ENCODE measurements at regions not wholly inside any gene's neighbourhood (a gene's known extent, or its start where the extent isn't known, plus 50 kb on each side); places are given as distances from the start of the nearest gene placed in this dataset.

DNA sequence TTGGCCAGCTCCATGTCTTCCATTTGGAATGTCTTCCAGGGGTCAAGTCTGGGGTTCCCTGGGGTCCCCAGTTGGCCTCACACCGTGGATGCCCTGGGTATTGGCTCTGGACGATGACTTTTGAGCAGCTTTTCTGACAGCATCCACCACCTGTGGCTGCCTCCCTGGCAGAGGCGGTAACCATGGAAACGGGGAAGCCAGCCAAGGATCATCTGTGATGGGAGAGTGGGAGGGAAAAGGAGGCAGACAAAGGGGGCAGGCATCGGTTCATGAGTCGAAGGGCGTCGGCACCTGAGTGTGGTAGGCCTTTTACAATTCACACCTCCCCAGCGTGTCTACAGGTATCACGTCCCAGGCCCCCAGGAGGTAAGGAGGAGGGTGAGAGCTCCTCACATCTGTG is 152.2 kb downstream of the ASMT start:
- DNase-seq (ENCODE audit: low spot score) = no peak
- TF ChIP-seq, protein P1, sequence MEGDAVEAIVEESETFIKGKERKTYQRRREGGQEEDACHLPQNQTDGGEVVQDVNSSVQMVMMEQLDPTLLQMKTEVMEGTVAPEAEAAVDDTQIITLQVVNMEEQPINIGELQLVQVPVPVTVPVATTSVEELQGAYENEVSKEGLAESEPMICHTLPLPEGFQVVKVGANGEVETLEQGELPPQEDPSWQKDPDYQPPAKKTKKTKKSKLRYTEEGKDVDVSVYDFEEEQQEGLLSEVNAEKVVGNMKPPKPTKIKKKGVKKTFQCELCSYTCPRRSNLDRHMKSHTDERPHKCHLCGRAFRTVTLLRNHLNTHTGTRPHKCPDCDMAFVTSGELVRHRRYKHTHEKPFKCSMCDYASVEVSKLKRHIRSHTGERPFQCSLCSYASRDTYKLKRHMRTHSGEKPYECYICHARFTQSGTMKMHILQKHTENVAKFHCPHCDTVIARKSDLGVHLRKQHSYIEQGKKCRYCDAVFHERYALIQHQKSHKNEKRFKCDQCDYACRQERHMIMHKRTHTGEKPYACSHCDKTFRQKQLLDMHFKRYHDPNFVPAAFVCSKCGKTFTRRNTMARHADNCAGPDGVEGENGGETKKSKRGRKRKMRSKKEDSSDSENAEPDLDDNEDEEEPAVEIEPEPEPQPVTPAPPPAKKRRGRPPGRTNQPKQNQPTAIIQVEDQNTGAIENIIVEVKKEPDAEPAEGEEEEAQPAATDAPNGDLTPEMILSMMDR (IDR thresholded peaks at IDR 0.05; ENCODE audit: poor library complexity, severe bottlenecking) = no peak
- no peaks in the 10 kb centered on the region for H3K4me1 ChIP-seq (ENCODE audit: insufficient read depth, poor library complexity, severe bottlenecking)
- peaks cover 9% of the 10 kb centered on the region for H3K9me3 ChIP-seq (ENCODE audit: severe bottlenecking)
- H3K27me3 ChIP-seq (ENCODE audit: insufficient read depth, poor library complexity, severe bottlenecking) = no peaks in the 10 kb centered on the region
- H3K27ac ChIP-seq (ENCODE audit: poor library complexity, severe bottlenecking) = no peak overlapping the region
- H3K36me3 ChIP-seq (ENCODE audit: low read depth) = no peaks in the 10 kb centered on the region
- ATAC-seq (ENCODE audit: low read depth) = no peak
- no peak overlapping the region for H3K4me3 ChIP-seq (ENCODE audit: severe bottlenecking)

DNA sequence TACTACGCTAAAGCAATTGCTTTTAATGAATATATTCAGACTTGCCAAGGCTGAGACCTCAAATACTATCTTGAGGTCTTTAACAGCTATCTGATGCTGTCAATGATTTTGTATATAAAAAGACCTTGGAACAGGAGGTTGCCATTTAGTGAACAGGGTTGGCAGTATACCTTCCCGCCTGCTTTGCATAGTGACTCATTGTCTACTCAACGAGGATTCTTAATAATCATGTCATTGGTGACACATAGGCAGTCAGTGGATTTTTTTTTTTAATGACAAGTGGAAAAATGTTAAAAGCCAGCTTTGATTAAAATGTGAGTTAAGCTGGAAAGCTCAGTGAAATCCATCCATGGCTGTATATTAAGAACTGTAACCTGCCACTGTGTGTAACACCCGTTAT is 164.0 kb downstream of the ASMT start:
- TF ChIP-seq, protein P1 (IDR thresholded peaks at IDR 0.05; ENCODE audit: poor library complexity, severe bottlenecking) = no peak
- Histone ChIP-seq H3K27ac (ENCODE audit: poor library complexity, severe bottlenecking) (no peak overlapping the region), H3K4me1 (ENCODE audit: insufficient read depth, poor library complexity, severe bottlenecking) (no peaks in the 10 kb centered on the region), H3K27me3 (ENCODE audit: insufficient read depth, poor library complexity, severe bottlenecking) (no peaks in the 10 kb centered on the region), H3K36me3 (ENCODE audit: low read depth) (no peaks in the 10 kb centered on the region), H3K9me3 (ENCODE audit: severe bottlenecking) (peaks cover under 1% of the 10 kb centered on the region), H3K4me3 (ENCODE audit: severe bottlenecking) (no peak overlapping the region)
- ATAC-seq (ENCODE audit: low read depth) = peak; percentile 87
- DNase-seq (ENCODE audit: low spot score) = no peak

DNA sequence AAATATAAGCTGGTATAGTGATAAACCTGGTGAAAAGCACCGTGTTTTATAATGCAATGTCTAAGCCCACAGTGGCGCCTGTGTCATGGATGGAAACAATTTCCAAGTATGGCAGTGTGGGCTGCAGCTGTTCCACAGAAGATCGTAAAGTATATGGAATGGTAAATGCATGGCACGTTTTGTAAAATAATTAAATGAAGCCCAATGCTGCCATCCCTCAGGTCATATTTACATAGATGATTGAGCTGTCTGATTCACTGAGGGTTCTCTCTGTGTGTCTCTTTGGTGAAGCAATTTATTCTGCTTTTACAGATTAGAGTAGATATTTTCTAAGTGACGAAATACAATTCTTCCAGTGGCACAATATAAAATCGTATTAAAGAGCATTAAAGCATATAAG is 164.8 kb downstream of the ASMT start:
- TF ChIP-seq, protein P1 (IDR thresholded peaks at IDR 0.05; ENCODE audit: poor library complexity, severe bottlenecking) = no peak
- peak; percentile 25; the same call in 1 of the 3 replicates for ATAC-seq (ENCODE audit: low read depth)
- no peak overlapping the region for H3K27ac ChIP-seq (ENCODE audit: poor library complexity, severe bottlenecking)

DNA sequence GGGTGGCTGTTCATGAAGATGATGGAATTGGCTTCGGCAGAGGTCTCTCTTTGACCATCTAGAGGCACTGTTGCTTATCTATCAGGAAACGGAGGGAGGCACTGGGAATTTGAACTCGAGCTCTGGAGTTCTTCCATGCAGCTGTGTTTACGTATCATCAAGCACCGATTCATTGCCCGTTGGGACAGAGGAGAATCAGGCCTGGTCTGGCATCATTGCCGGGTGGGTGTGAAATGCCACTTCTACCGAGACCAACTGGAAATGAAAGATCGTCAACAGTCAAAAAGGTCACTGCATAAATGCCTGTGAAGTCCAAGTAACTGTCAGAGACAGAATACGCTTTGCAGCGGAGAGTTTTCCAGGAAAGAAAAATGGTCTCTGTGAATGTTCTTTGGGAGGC is 166.9 kb downstream of the ASMT start:
- H3K4me1 ChIP-seq (ENCODE audit: insufficient read depth, poor library complexity, severe bottlenecking) = no peaks in the 10 kb centered on the region
- DNase-seq (ENCODE audit: low spot score) = no peak
- no peaks in the 10 kb centered on the region for H3K27me3 ChIP-seq (ENCODE audit: insufficient read depth, poor library complexity, severe bottlenecking)
- no peak overlapping the region for H3K4me3 ChIP-seq (ENCODE audit: severe bottlenecking)
- peaks cover 4% of the 10 kb centered on the region for H3K9me3 ChIP-seq (ENCODE audit: severe bottlenecking)
- ATAC-seq (ENCODE audit: low read depth) = no peak
- no peak overlapping the region for H3K27ac ChIP-seq (ENCODE audit: poor library complexity, severe bottlenecking)
- H3K36me3 ChIP-seq (ENCODE audit: low read depth) = no peaks in the 10 kb centered on the region
- TF ChIP-seq, protein P1 (IDR thresholded peaks at IDR 0.05; ENCODE audit: poor library complexity, severe bottlenecking) = no peak

More for the DNA sequence above, 164.8 kb downstream of the ASMT start:
- DNase-seq (ENCODE audit: low spot score) = no peak
- no peaks in the 10 kb centered on the region for H3K36me3 ChIP-seq (ENCODE audit: low read depth)
- no peak overlapping the region for H3K4me3 ChIP-seq (ENCODE audit: severe bottlenecking)
- H3K9me3 ChIP-seq (ENCODE audit: severe bottlenecking) = peaks cover 4% of the 10 kb centered on the region
- H3K27me3 ChIP-seq (ENCODE audit: insufficient read depth, poor library complexity, severe bottlenecking) = no peaks in the 10 kb centered on the region
- H3K4me1 ChIP-seq (ENCODE audit: insufficient read depth, poor library complexity, severe bottlenecking) = no peaks in the 10 kb centered on the region

DNA sequence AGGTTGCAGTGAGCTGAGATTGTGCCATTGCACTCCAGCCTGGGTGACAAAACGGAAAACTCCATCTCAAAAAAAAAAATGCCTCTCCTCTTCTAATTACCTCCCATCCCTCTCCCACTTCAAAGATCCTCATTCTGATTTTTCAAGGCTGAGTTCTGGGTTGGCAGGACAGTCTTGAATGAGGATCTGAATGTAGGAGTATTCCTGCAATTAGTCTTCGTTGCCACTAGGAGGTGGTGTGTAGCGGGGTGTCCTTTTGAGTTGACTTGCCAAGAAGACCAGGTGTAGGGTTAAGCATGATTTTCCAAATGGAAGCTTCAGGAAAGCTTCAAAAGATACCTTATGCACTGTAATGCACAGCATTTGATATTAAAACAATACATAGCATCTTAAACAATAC is 169.9 kb downstream of the ASMT start:
- H3K27ac ChIP-seq (ENCODE audit: poor library complexity, severe bottlenecking) = no peak overlapping the region
- H3K27me3 ChIP-seq (ENCODE audit: insufficient read depth, poor library complexity, severe bottlenecking) = no peaks in the 10 kb centered on the region
- H3K4me3 ChIP-seq (ENCODE audit: severe bottlenecking) = no peak overlapping the region
- TF ChIP-seq, protein P1 (IDR thresholded peaks at IDR 0.05; ENCODE audit: poor library complexity, severe bottlenecking) = no peak
- DNase-seq (ENCODE audit: low spot score) (no peak), ATAC-seq (ENCODE audit: low read depth) (no peak)
- H3K36me3 ChIP-seq (ENCODE audit: low read depth) = no peaks in the 10 kb centered on the region
- H3K9me3 ChIP-seq (ENCODE audit: severe bottlenecking) = peaks cover 4% of the 10 kb centered on the region
- no peaks in the 10 kb centered on the region for H3K4me1 ChIP-seq (ENCODE audit: insufficient read depth, poor library complexity, severe bottlenecking)

All from RWPE2 (cell line).